Large intestine (tissue), 3 donors: ENCODE measurements at regions not wholly inside any gene's neighbourhood (a gene's known extent, or its start where the extent isn't known, plus 50 kb on each side); places are given as distances from the start of the nearest gene placed in this dataset.
A peak's percentile ranks its signal among the peaks of the same experiment; 100 is the strongest.

Experiments
- DNase-seq, 2 donors: peaks; one replicate each; pipeline versions ENCODE4 v3.0.0 to v3.0.0-alpha.2; 2013
- H3K27ac ChIP-seq: one replicate; pipeline ENCODE4 v1.5.1; 2013; ENCODE audit warnings: low read length
- H3K27me3 ChIP-seq: 2 replicates; pipeline ENCODE4 v1.6.1; 2013; ENCODE audit warnings: low read length; ENCODE audit not compliant: control insufficient read depth, insufficient read depth
- H3K36me3 ChIP-seq: 2 replicates; pipeline ENCODE4 v1.6.1; 2013; ENCODE audit warnings: low read length; ENCODE audit not compliant: control insufficient read depth, insufficient read depth
- H3K4me1 ChIP-seq: one replicate; pipeline ENCODE4 v1.6.1; 2013; ENCODE audit warnings: low read length; ENCODE audit not compliant: control insufficient read depth, insufficient read depth
- H3K4me3 ChIP-seq: one replicate; pipeline ENCODE4 v1.5.1; 2013; ENCODE audit warnings: low read length
- H3K9me3 ChIP-seq: one replicate; pipeline ENCODE4 v1.6.1; 2013; ENCODE audit warnings: mild to moderate bottlenecking, low read depth, low read length, moderate library complexity; ENCODE audit not compliant: control insufficient read depth
- WGBS: methylation state at CpG from one replicate; pipeline ENCODE4 v1.1.5; 2013; ENCODE audit warnings: low lambda C conversion rate; ENCODE audit not compliant: insufficient coverage; 5-methylcytosine and 5-hydroxymethylcytosine counted together

- peak; percentile 29 to 43 for DNase-seq
- peak overlapping the region; percentile 38 for H3K27ac ChIP-seq
- H3K36me3 ChIP-seq: no peaks in the 10 kb centered on the region
- peaks cover 6% of the 10 kb centered on the region for H3K4me1 ChIP-seq
- no peak overlapping the region for H3K4me3 ChIP-seq
- no peaks in the 10 kb centered on the region for H3K27me3 ChIP-seq
- 92% methylated on average over 2 of the region's 3 CpGs for WGBS
- no peaks in the 10 kb centered on the region for H3K9me3 ChIP-seq
These were observed 544.6 kb upstream of the NECTIN3 start for GRCh38 chr3:110526777-110527727.

DNA sequence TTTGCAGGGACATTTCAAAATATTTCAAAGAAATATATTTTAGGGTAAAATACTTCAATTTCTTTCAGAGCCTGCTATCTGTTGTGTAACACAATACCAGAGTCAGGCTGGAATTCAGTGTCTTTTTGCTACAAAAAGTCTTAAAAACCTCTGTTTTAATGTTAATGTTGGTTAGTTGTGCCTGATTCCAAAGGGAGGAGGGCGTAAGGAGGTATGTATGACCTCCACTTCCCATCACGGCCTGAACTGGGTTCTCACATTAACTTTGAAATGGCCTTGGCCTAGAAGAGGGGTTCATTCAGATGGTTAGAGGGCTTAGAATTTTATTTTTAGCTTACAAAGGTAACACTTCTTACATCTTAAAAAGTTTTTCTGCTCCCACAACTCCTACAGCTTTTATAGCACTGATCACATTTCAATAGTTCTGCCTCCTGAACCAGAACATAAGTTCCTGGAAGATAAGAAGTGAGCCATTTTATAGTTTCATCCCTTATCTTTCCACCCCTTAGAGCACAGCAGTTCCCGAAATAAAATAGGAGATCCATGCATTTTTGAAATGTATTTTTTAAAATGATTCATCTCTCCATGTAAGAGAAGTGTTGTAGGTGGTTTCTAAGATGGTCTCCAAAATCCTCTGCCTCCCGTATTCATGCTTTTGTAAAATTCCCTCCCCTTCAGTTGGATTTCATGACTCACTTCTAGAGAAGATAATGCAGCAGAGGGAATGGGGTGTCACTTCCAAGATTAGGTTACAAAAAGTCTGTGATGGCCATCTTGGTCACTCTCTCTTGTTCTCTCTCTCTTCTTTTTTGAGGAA, 543.1 kb upstream of the NECTIN3 start:
- Histone ChIP-seq H3K9me3 (no peaks in the 10 kb centered on the region), H3K4me3 (no peak overlapping the region), H3K36me3 (no peaks in the 10 kb centered on the region), H3K27me3 (no peaks in the 10 kb centered on the region), H3K27ac (peak overlapping the region; percentile 34), H3K4me1 (peaks cover 8% of the 10 kb centered on the region)
- no peak for DNase-seq
- no CpG with 5 or more reads among the region's 4 CpGs for WGBS

- no peak for DNase-seq
- 100% methylated on average over 1 of the region's 2 CpGs for WGBS
- no peaks in the 10 kb centered on the region for H3K36me3 ChIP-seq
- no peak overlapping the region for H3K4me3 ChIP-seq
- H3K27me3 ChIP-seq: no peaks in the 10 kb centered on the region
- H3K4me1 ChIP-seq: peaks cover 8% of the 10 kb centered on the region
- no peaks in the 10 kb centered on the region for H3K9me3 ChIP-seq
- no peak overlapping the region for H3K27ac ChIP-seq
These were observed 540.7 kb upstream of the NECTIN3 start for GRCh38 chr3:110530902-110531301.

GRCh38 chr3:110533089-110533488, 538.5 kb upstream of the NECTIN3 start:
- peak in 1 of 2 donors; percentile 67 for DNase-seq
- Histone ChIP-seq H3K27ac (peak overlapping the region; percentile 30), H3K9me3 (no peaks in the 10 kb centered on the region), H3K4me1 (peaks cover 2% of the 10 kb centered on the region), H3K27me3 (no peaks in the 10 kb centered on the region), H3K36me3 (no peaks in the 10 kb centered on the region), H3K4me3 (no peak overlapping the region)

DNA sequence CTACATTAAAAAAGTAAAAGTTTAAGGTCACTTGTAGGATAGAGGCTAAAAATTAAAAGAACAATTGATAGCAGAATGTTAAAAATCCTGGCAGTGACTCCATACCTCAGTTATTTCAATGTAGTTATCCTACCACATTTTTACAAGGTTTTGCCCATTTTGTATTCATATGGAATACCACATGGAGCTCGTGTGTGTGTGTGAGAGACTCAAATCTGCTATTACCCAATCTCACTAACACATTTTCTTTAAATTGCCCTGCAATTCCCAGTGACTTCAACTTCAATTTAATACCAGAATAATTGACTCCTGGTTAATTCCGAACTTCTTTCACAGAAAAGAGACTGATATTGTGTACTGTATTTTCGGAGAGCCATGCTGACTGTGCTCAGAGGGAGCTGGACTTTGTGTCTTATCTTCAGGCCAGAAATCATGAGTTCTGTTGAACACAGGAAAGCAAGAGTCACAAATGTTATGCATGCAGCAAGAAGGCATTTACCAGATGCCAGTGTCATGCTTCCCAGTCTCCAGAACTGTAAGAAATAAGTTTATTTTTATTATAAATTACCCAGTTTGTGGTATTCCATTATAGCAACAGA, 529.0 kb upstream of the NECTIN3 start:
- WGBS: 20% methylated on average over 1 of the region's 3 CpGs
- DNase-seq: peak; percentile 44 to 63
- Histone ChIP-seq H3K36me3 (no peaks in the 10 kb centered on the region), H3K9me3 (no peaks in the 10 kb centered on the region), H3K27me3 (no peaks in the 10 kb centered on the region), H3K27ac (peak overlapping the region; percentile 17), H3K4me3 (no peak overlapping the region), H3K4me1 (no peaks in the 10 kb centered on the region)

DNA sequence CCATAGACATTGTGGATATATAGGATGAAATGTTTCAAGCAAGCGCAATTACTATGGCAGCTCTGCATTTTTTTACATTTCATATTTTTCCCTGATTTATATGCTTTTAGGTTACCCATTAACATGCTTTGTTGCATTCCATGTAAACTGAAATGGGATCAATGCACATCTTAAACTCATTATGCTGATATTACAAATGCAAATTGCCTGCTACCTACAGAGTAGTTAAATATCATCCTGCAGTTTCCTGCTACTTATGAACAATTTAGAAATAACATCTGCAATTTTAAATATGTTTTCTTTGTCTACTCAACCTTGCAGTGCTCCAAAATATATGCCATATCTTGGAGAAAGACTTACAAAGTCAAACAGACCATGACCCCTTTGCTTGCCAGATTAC, 526.9 kb upstream of the NECTIN3 start:
- WGBS: no CpG with 5 or more reads among the region's 1 CpG

DNA sequence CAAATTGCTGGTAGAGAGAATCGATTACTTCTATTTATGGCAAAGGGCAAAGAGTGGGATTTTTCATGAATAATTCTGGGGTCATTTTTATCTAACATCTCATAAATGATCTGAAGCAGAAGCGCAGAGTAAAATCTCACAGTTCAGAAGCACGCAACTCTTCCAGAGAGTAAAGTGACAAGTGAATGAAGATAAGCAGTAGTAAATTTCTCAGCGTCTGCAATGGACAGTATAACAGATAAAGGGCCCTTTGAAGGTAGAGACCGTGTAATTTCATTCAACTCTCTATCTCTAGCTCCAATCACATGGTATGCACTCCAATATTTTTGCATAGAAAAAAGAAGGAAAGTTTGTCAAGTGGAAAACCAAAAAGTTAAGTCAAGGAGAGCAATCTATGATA, 521.1 kb upstream of the NECTIN3 start:
- H3K4me3 ChIP-seq: no peak overlapping the region
- no peaks in the 10 kb centered on the region for H3K36me3 ChIP-seq
- H3K9me3 ChIP-seq: no peaks in the 10 kb centered on the region
- peaks cover 10% of the 10 kb centered on the region for H3K4me1 ChIP-seq
- no peaks in the 10 kb centered on the region for H3K27me3 ChIP-seq
- 32% methylated on average over 4 of the region's 5 CpGs for WGBS
- DNase-seq: peak in 1 of 2 donors; percentile 33
- H3K27ac ChIP-seq: no peak overlapping the region

More for the DNA sequence above, 526.9 kb upstream of the NECTIN3 start:
- Histone ChIP-seq H3K4me3 (no peak overlapping the region), H3K9me3 (no peaks in the 10 kb centered on the region), H3K27ac (no peak overlapping the region), H3K36me3 (no peaks in the 10 kb centered on the region), H3K4me1 (peaks cover under 1% of the 10 kb centered on the region), H3K27me3 (no peaks in the 10 kb centered on the region)
- DNase-seq: no peak

- H3K27me3 ChIP-seq: no peaks in the 10 kb centered on the region
- no peak overlapping the region for H3K4me3 ChIP-seq
- no peaks in the 10 kb centered on the region for H3K36me3 ChIP-seq
- WGBS: no CpG with 5 or more reads among the region's 1 CpG
- H3K27ac ChIP-seq: no peak overlapping the region
- H3K9me3 ChIP-seq: peaks cover 2% of the 10 kb centered on the region
- H3K4me1 ChIP-seq: no peaks in the 10 kb centered on the region
- DNase-seq: no peak
These were observed 509.0 kb upstream of the NECTIN3 start for GRCh38 chr3:110562621-110563020.

DNA sequence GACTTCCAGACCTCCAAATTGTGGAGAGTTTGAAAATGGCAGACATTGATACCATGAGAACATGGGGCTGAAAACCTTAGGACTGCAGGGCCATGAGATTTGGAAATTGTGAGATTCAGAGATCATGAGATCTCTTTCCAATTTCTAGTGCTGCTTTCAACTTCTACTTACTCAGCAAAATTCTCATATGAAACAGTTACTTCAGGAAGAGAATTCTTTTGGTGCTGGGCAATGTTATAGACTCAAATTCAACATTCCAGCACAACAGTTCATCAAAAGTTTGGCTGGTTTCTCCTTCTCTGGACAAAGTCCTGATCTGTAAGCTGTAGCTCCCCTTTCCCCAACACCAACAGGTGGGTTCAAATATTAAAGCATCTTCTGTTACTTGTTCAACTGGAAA, 506.9 kb upstream of the NECTIN3 start:
- DNase-seq: no peak
- Histone ChIP-seq H3K9me3 (no peaks in the 10 kb centered on the region), H3K4me1 (no peaks in the 10 kb centered on the region), H3K27me3 (no peaks in the 10 kb centered on the region), H3K27ac (no peak overlapping the region), H3K36me3 (no peaks in the 10 kb centered on the region), H3K4me3 (no peak overlapping the region)

GRCh38 chr3:110567029-110567428, 504.6 kb upstream of the NECTIN3 start:
- Histone ChIP-seq H3K4me1 (no peaks in the 10 kb centered on the region), H3K36me3 (no peaks in the 10 kb centered on the region), H3K27ac (no peak overlapping the region), H3K27me3 (no peaks in the 10 kb centered on the region), H3K4me3 (no peak overlapping the region), H3K9me3 (no peaks in the 10 kb centered on the region)
- no CpG with 5 or more reads among the region's 2 CpGs for WGBS
- no peak for DNase-seq
